Endothelial cell (in vitro differentiated cells): ENCODE measurements at regions not wholly inside any gene's neighbourhood (a gene's known extent, or its start where the extent isn't known, plus 50 kb on each side); places are given as distances from the start of the nearest gene placed in this dataset.

Source experiments
- DNase-seq: peaks from one replicate; pipeline ENCODE4 v3.0.0; 2021; ENCODE audit warnings: low spot score
- H3K27ac Mint-ChIP-seq: one replicate; pipeline ENCODE4 v1.8.0; 2021; ENCODE audit warnings: mixed read lengths, inconsistent platforms; ENCODE audit not compliant: unreplicated experiment
- H3K27me3 Mint-ChIP-seq: one replicate; pipeline ENCODE4 v1.8.0; 2021; ENCODE audit warnings: mild to moderate bottlenecking, moderate library complexity, mixed read lengths, inconsistent platforms; ENCODE audit not compliant: unreplicated experiment
- H3K36me3 Mint-ChIP-seq: one replicate; pipeline ENCODE4 v1.8.0; 2021; ENCODE audit warnings: mild to moderate bottlenecking, low read depth, mixed read lengths, inconsistent platforms; ENCODE audit not compliant: unreplicated experiment
- H3K4me1 Mint-ChIP-seq: one replicate; pipeline ENCODE4 v1.8.0; 2021; ENCODE audit warnings: mild to moderate bottlenecking, mixed read lengths, inconsistent platforms; ENCODE audit not compliant: unreplicated experiment
- H3K4me3 Mint-ChIP-seq: one replicate; pipeline ENCODE4 v1.8.0; 2021; ENCODE audit warnings: mild to moderate bottlenecking, mixed read lengths, inconsistent platforms; ENCODE audit not compliant: unreplicated experiment
- H3K9me3 Mint-ChIP-seq: one replicate; pipeline ENCODE4 v1.8.0; 2021; ENCODE audit warnings: mixed read lengths, inconsistent platforms; ENCODE audit not compliant: unreplicated experiment
- CTCF ChIP-seq: fragments of 200-600 bp; sonication (generic); IDR thresholded peaks from one replicate; pipeline ENCODE4 v1.5.0; 2021; ENCODE audit warnings: antibody characterized with exemption; ENCODE audit not compliant: unreplicated experiment

GRCh38 chr11:129289350-129290040 lies 86.2 kb upstream of the BARX2 start:
- no peak overlapping the region for H3K4me3 Mint-ChIP-seq
- TF ChIP-seq CTCF: no peak

GRCh38 chr11:129287920-129288319 lies 87.7 kb upstream of the BARX2 start:
- Mint-ChIP-seq H3K4me1 (no peaks in the 10 kb centered on the region), H3K27me3 (peaks cover 2% of the 10 kb centered on the region), H3K9me3 (no peaks in the 10 kb centered on the region), H3K36me3 (no peaks in the 10 kb centered on the region), H3K27ac (no peak overlapping the region), H3K4me3 (no peak overlapping the region)
- no peak for TF ChIP-seq CTCF
- no peak for DNase-seq

More at GRCh38 chr11:129289350-129290040, 86.2 kb upstream of the BARX2 start:
- H3K9me3 Mint-ChIP-seq: no peaks in the 10 kb centered on the region
- H3K27me3 Mint-ChIP-seq: no peaks in the 10 kb centered on the region
- H3K27ac Mint-ChIP-seq: no peak overlapping the region
- no peak for DNase-seq
- no peaks in the 10 kb centered on the region for H3K4me1 Mint-ChIP-seq
- H3K36me3 Mint-ChIP-seq: no peaks in the 10 kb centered on the region

- Mint-ChIP-seq H3K27ac (no peak overlapping the region), H3K36me3 (no peaks in the 10 kb centered on the region), H3K4me3 (no peak overlapping the region), H3K4me1 (no peaks in the 10 kb centered on the region), H3K27me3 (peaks cover 2% of the 10 kb centered on the region), H3K9me3 (no peaks in the 10 kb centered on the region)
- no peak for DNase-seq
- no peak for TF ChIP-seq CTCF
Observed at GRCh38 chr11:129286813-129287212, 88.8 kb upstream of the BARX2 start.

- Mint-ChIP-seq H3K4me1 (peaks cover 5% of the 10 kb centered on the region), H3K4me3 (no peak overlapping the region)
Observed at GRCh38 chr11:129285402-129285786, 90.3 kb upstream of the BARX2 start.

More at GRCh38 chr11:129285402-129285786, 90.3 kb upstream of the BARX2 start:
- DNase-seq: no peak
- H3K27ac Mint-ChIP-seq: no peak overlapping the region
- no peaks in the 10 kb centered on the region for H3K9me3 Mint-ChIP-seq
- no peaks in the 10 kb centered on the region for H3K36me3 Mint-ChIP-seq
- H3K27me3 Mint-ChIP-seq: peaks cover 2% of the 10 kb centered on the region
- no peak for TF ChIP-seq CTCF
